K562 (cell line): ENCODE measurements at regions not wholly inside any gene's neighbourhood (a gene's known extent, or its start where the extent isn't known, plus 50 kb on each side); places are given as distances from the start of the nearest gene placed in this dataset.

ENCODE experiments used
- ATAC-seq: fragments of 200-7000 bp; cut with Tn5 transposase; 3 replicates; pipeline ENCODE4 v1.9.1; 2020; ENCODE audit warnings: moderate library complexity
- BruUV-seq: library from RNA; stranded (reverse); fragments of 400-500 nt; replicated peaks from 2 replicates; lab custom pipeline; 2021; lab: Mats Ljungman, UMichigan
- CTCF ChIA-PET: fragments of 300-600 bp; formaldehyde crosslinking; extraction: SDS; loops from one replicate; lab custom pipeline; 2021; ENCODE audit warnings: low intra/inter-chr PET ratio; lab: Yijun Ruan, JAX
- POLR2A ChIA-PET: fragments of 300-600, 350-650 bp; sonication (Branson Sonifier 250); formaldehyde crosslinking; extraction: SDS; loops from one replicate; lab custom pipeline; 2021; ENCODE audit warnings: antibody characterized with exemption, inconsistent platforms; lab: Yijun Ruan, JAX
- DNase-seq, 4 experiments: peaks; one replicate each; pipeline versions ENCODE4 v3.0.0 to v3.0.0-alpha.2; 2011 to 2018; ENCODE audit warnings: low spot score in 3 of 4, mixed read lengths in 3 of 4; ENCODE audit errors: extremely low read depth in 1 of 4
- FAIRE-seq: peaks from 2 replicates; lab custom pipeline; 2011; peaks lifted over from hg19 to GRCh38; lab: Jason Lieb, UNC
- H2AFZ ChIP-seq: 2 replicates; pipeline ENCODE4 v1.6.0; 2011; ENCODE audit warnings: low read depth, low read length, control low read depth, inconsistent platforms
- H3K27ac ChIP-seq: fragments of 200-600 bp; 3 replicates; pipeline ENCODE4 v1.8.0; 2011; ENCODE audit warnings: low read depth, mild to moderate bottlenecking, control low read depth, inconsistent platforms, low read length, moderate library complexity, mixed read lengths; ENCODE audit errors: extremely low read depth
- H3K27me3 ChIP-seq, 2 experiments: fragments of 300-600 bp in 1 of 2; 2 replicates in 1 of 2; 3 replicates in 1 of 2; pipeline versions ENCODE4 v1.6.0 to v1.8.0; 2011; ENCODE audit warnings: inconsistent platforms in 2 of 2, low read length in 2 of 2, mild to moderate bottlenecking in 1 of 2, mixed read lengths in 1 of 2, moderate library complexity in 1 of 2; ENCODE audit not compliant: control insufficient read depth in 2 of 2, insufficient read depth in 2 of 2
- H3K36me3 ChIP-seq: fragments of 300-600 bp; 3 replicates; pipeline ENCODE4 v1.8.0; 2011; ENCODE audit warnings: mild to moderate bottlenecking, low read length, inconsistent platforms; ENCODE audit not compliant: control insufficient read depth, insufficient read depth
- H3K4me1 ChIP-seq, 2 experiments: fragments of 200-600 bp in 1 of 2; replicated peaks in 1 of 2; 2 replicates in 1 of 2; 3 replicates in 1 of 2; pipeline versions ENCODE4 v1.5.1 to v1.8.0; 2011; ENCODE audit warnings: inconsistent platforms in 2 of 2, low read length in 2 of 2, mild to moderate bottlenecking in 1 of 2, mixed read lengths in 1 of 2, moderate library complexity in 1 of 2; ENCODE audit not compliant: control insufficient read depth in 2 of 2, insufficient read depth in 2 of 2
- H3K4me2 ChIP-seq: 2 replicates; pipeline ENCODE4 v1.6.1; 2011; ENCODE audit warnings: low read length, control low read depth, inconsistent platforms, mixed read lengths; ENCODE audit not compliant: insufficient read depth
- H3K4me3 ChIP-seq: fragments of 200-600 bp; sonication (generic), shearing (Covaris generic); 2 replicates; pipeline ENCODE4 v1.5.1; 2016; ENCODE audit warnings: control low read depth, inconsistent platforms
- H3K79me2 ChIP-seq: fragments of 200-600 bp; 3 replicates; pipeline ENCODE4 v1.8.0; 2011; ENCODE audit warnings: low read length, inconsistent platforms; ENCODE audit not compliant: control insufficient read depth, insufficient read depth
- H3K9ac ChIP-seq, 2 experiments: 2 replicates each; pipeline versions ENCODE4 v1.6.0 to v1.6.1; 2011; ENCODE audit warnings: low read depth in 2 of 2, low read length in 2 of 2, control low read depth in 1 of 2, inconsistent platforms in 1 of 2, mild to moderate bottlenecking in 1 of 2, mixed read lengths in 1 of 2; ENCODE audit not compliant: insufficient read depth in 1 of 2
- H3K9me1 ChIP-seq: one replicate; pipeline ENCODE4 v1.6.0; 2011; ENCODE audit warnings: inconsistent platforms, mild to moderate bottlenecking, low read length, moderate library complexity; ENCODE audit not compliant: control insufficient read depth, insufficient read depth
- H3K9me3 ChIP-seq: replicated peaks from 2 replicates; pipeline ENCODE4 v1.5.1; 2011; ENCODE audit warnings: low read depth, low read length, inconsistent platforms; ENCODE audit not compliant: control insufficient read depth, insufficient read depth
- H4K20me1 ChIP-seq: replicated peaks from 2 replicates; pipeline ENCODE4 v1.6.1; 2011; ENCODE audit warnings: low read length, inconsistent platforms, mixed read lengths; ENCODE audit not compliant: control insufficient read depth, insufficient read depth
- ASH1L ChIP-seq: fragments of 450-650 bp; IDR thresholded peaks from 2 replicates; pipeline ENCODE4 v1.6.1; 2018; ENCODE audit warnings: borderline replicate concordance, mild to moderate bottlenecking, low read depth; ENCODE audit not compliant: partially characterized antibody
- FUS ChIP-seq: fragments of 200-400 bp; formaldehyde crosslinking; optimal IDR thresholded peaks from 2 replicates; pipeline ENCODE3; 2017; ENCODE audit warnings: low read depth, low read length
- PRMT5 ChIP-seq: sonication (generic); formaldehyde crosslinking; IDR thresholded peaks from 2 replicates; pipeline ENCODE4 v1.5.0; 2020; ENCODE audit warnings: missing genetic modification reagents
- TFE3 ChIP-seq: fragments of 450-650 bp; formaldehyde crosslinking; IDR thresholded peaks from 2 replicates; pipeline ENCODE4 v1.4.0; 2020; ENCODE audit warnings: mild to moderate bottlenecking, mixed read lengths
- ZNF41 ChIP-seq: fragments of 250-450 bp; sonication (Bioruptor Pico); conservative IDR thresholded peaks from 2 replicates; pipeline ENCODE4 v1.4.0; 2020; ENCODE audit warnings: mild to moderate bottlenecking
- WGBS: fragments of 100-300 bp; shearing (Covaris generic); methylation state at CpG from one replicate; pipeline ENCODE4 v1.1.6; 2016; ENCODE audit warnings: low coverage, mixed read lengths; ENCODE audit not compliant: insufficient coverage; ENCODE audit errors: missing lambda C conversion rate; 5-methylcytosine and 5-hydroxymethylcytosine counted together
- in situ Hi-C: fragments of 300-500 bp; cut with MboI; formaldehyde crosslinking; loops from 4 replicates; pipeline ENCODE4 v1.15.0; 2018; ENCODE audit warnings: inconsistent platforms, mixed read lengths
- intact Hi-C: fragments of 100-400 bp; cut with micrococcal nuclease; formaldehyde crosslinking; loops from 2 replicates; pipeline ENCODE4 v1.14.2; 2022

GRCh38 chr4:55215087-55215486, 89.7 kb upstream of the KDR start:
- 0% methylated on average over 1 of the region's 1 CpG for whole genome bisulfite sequencing
- Histone ChIP-seq H3K27me3 (0 out of 5 replicates have a peak, but pooled peaks cover 0 to 2% of the 10 kb centered on the region in 2 experiments), H3K9me1 (no peaks in the 10 kb centered on the region), H3K9ac (no peak overlapping the region), H3K4me2 (no peak overlapping the region), H3K79me2 (no peaks in the 10 kb centered on the region), H3K27ac (no peak overlapping the region), H3K4me3 (no peak overlapping the region), H4K20me1 (no peaks in the 10 kb centered on the region), H3K36me3 (no peaks in the 10 kb centered on the region), H3K4me1 (no peaks in the 10 kb centered on the region), H2AFZ (no peak overlapping the region), H3K9me3 (no peaks in the 10 kb centered on the region)
- FAIRE-seq (no peak), DNase-seq (no peak), ATAC-seq (no peak)
- BruUV-seq, result no TSS peak
- TF ChIP-seq TFE3, result peak; percentile 19; the same call in 1 of the 2 replicates
- no peak for TF ChIP-seq FUS
- no peak for TF ChIP-seq ASH1L
- TF ChIP-seq ZNF41 (CRISPR knock-in tag), result no peak
- no peak for TF ChIP-seq PRMT5
- CTCF ChIA-PET, result interaction anchor here (0.6 kb wide), 1 partner anchor 111 kb away, joined by 3 read pairs; no protein-coding TSS in a partner anchor
- in situ Hi-C loops (no loop called here), intact Hi-C loops (no loop called here)
- POLR2A ChIA-PET, result no interaction called here
